Suppressor macrophage treated with lipopolysaccharide for 1 hour (primary cell): ENCODE measurements at regions not wholly inside any gene's neighbourhood (a gene's known extent, or its start where the extent isn't known, plus 50 kb on each side); places are given as distances from the start of the nearest gene placed in this dataset.
A peak's percentile ranks its signal among the peaks of the same experiment; 100 is the strongest.
"Not testable (repeated sequence)": the region's sequence is repeated elsewhere in the genome, so short reads cannot be mapped to it uniquely, and the experiment has no call there.

Experiments
- DNase-seq, 3 donors: peaks; one replicate each; pipeline ENCODE4 v3.0.0-alpha.2; 2020 to 2022

GRCh38 chr11:115984228-115984627 is 480.0 kb upstream of the CADM1 start:
- no peak for DNase-seq

GRCh38 chr11:115982666-115983065 is 478.5 kb upstream of the CADM1 start:
- DNase-seq, result no peak

- DNase-seq, result no peak
Observed at GRCh38 chr11:115981814-115982471, 477.7 kb upstream of the CADM1 start.

- no peak for DNase-seq
Observed at GRCh38 chr11:115981104-115981481, 476.9 kb upstream of the CADM1 start.

- DNase-seq, result no peak
Observed at GRCh38 chr11:115980337-115981103, 476.3 kb upstream of the CADM1 start.

GRCh38 chr11:115974703-115975102 is 470.5 kb upstream of the CADM1 start:
- DNase-seq, result no peak

- not testable (repeated sequence) for DNase-seq
Observed at GRCh38 chr11:115967203-115967602, 463.0 kb upstream of the CADM1 start.

- DNase-seq, result peak in 1 of 3 donors; percentile 11
Observed at GRCh38 chr11:115965767-115966504, 461.7 kb upstream of the CADM1 start.

- peak in 1 of 3 donors; percentile 32 for DNase-seq
Observed at GRCh38 chr11:115964091-115964490, 459.9 kb upstream of the CADM1 start.

GRCh38 chr11:115963156-115963555 is 458.9 kb upstream of the CADM1 start:
- DNase-seq, result no peak

GRCh38 chr11:115961159-115962003 is 457.2 kb upstream of the CADM1 start:
- DNase-seq, result no peak

GRCh38 chr11:115959081-115959486 is 454.9 kb upstream of the CADM1 start:
- DNase-seq, result no peak

- DNase-seq, result no peak
Observed at GRCh38 chr11:115958089-115959000, 454.1 kb upstream of the CADM1 start.

GRCh38 chr11:115955803-115956202 is 451.6 kb upstream of the CADM1 start:
- no peak for DNase-seq

GRCh38 chr11:115950660-115951059 is 446.4 kb upstream of the CADM1 start:
- DNase-seq, result no peak

GRCh38 chr11:115944596-115944995 is 440.4 kb upstream of the CADM1 start:
- no peak for DNase-seq

- DNase-seq, result peak in 2 of 3 donors; percentile 54 to 59
Observed at GRCh38 chr11:115942011-115942410, 437.8 kb upstream of the CADM1 start.

GRCh38 chr11:115941481-115941993 is 437.3 kb upstream of the CADM1 start:
- DNase-seq, result peak; percentile 96 to 99 (median 98)

GRCh38 chr11:115941044-115941443 is 436.8 kb upstream of the CADM1 start:
- DNase-seq, result no peak

- no peak for DNase-seq
Observed at GRCh38 chr11:115939731-115940421, 435.7 kb upstream of the CADM1 start.
